Keratinocyte (primary cell): ENCODE measurements at regions not wholly inside any gene's neighbourhood (a gene's known extent, or its start where the extent isn't known, plus 50 kb on each side); places are given as distances from the start of the nearest gene placed in this dataset.

Source experiments
- DNase-seq: peaks from one replicate; pipeline ENCODE4 v3.0.0-alpha.2; 2011; ENCODE audit warnings: low read depth, missing footprints, low spot score
- FAIRE-seq: peaks from 2 replicates; lab custom pipeline; 2011; peaks lifted over from hg19 to GRCh38; lab: Jason Lieb, UNC
- H2AFZ ChIP-seq: 2 replicates; pipeline ENCODE4 v1.6.0; 2012; ENCODE audit warnings: low read length, control low read depth, inconsistent platforms; ENCODE audit not compliant: control insufficient read depth
- H3K27ac ChIP-seq: 2 replicates; pipeline ENCODE4 v1.5.1; 2011; ENCODE audit warnings: low read length; ENCODE audit not compliant: control insufficient read depth, insufficient read depth
- H3K27me3 ChIP-seq: 3 replicates; pipeline ENCODE4 v1.6.0; 2011; ENCODE audit warnings: low read length; ENCODE audit not compliant: control insufficient read depth, insufficient read depth; ENCODE audit errors: extremely low read depth
- H3K36me3 ChIP-seq, 2 experiments: 2 replicates in 1 of 2; 3 replicates in 1 of 2; pipeline ENCODE4 v1.5.1; 2011; ENCODE audit warnings: low read length in 2 of 2, mild to moderate bottlenecking in 1 of 2; ENCODE audit not compliant: control insufficient read depth in 2 of 2, insufficient read depth in 2 of 2; ENCODE audit errors: extremely low read depth in 1 of 2
- H3K4me1 ChIP-seq: 3 replicates; pipeline ENCODE4 v1.5.1; 2011; ENCODE audit warnings: low read length; ENCODE audit not compliant: control insufficient read depth, insufficient read depth; ENCODE audit errors: extremely low read depth
- H3K4me2 ChIP-seq: 3 replicates; pipeline ENCODE4 v1.6.0; 2011; ENCODE audit warnings: low read depth, low read length; ENCODE audit not compliant: control insufficient read depth, insufficient read depth; ENCODE audit errors: extremely low read depth
- H3K4me3 ChIP-seq, 3 experiments: fragments of 200-600 bp in 1 of 3; sonication (generic) in 1 of 3; 2 replicates in 2 of 3; 3 replicates in 1 of 3; pipeline ENCODE4 v1.5.1; 2011 to 2016; ENCODE audit warnings: low read length in 3 of 3, mild to moderate bottlenecking in 3 of 3, control low read depth in 2 of 3, inconsistent platforms in 1 of 3, low read depth in 1 of 3, mixed read lengths in 1 of 3, mixed run types in 1 of 3, moderate library complexity in 1 of 3; ENCODE audit not compliant: control insufficient read depth in 2 of 3, insufficient read depth in 2 of 3; ENCODE audit errors: extremely low read depth in 1 of 3
- H3K79me2 ChIP-seq: 2 replicates; pipeline ENCODE4 v1.6.0; 2012; ENCODE audit warnings: low read length; ENCODE audit not compliant: control insufficient read depth, insufficient read depth
- H3K9ac ChIP-seq: 3 replicates; pipeline ENCODE4 v1.6.0; 2011; ENCODE audit warnings: low read length; ENCODE audit not compliant: control insufficient read depth, insufficient read depth; ENCODE audit errors: extremely low read depth
- H3K9me1 ChIP-seq: 3 replicates; pipeline ENCODE4 v1.6.0; 2011; ENCODE audit warnings: low read length; ENCODE audit not compliant: control insufficient read depth, insufficient read depth; ENCODE audit errors: extremely low read depth
- H3K9me3 ChIP-seq: 2 replicates; pipeline ENCODE4 v1.5.1; 2012; ENCODE audit warnings: low read depth, low read length; ENCODE audit not compliant: control insufficient read depth
- H4K20me1 ChIP-seq: 3 replicates; pipeline ENCODE4 v1.6.0; 2011; ENCODE audit warnings: low read length; ENCODE audit not compliant: control insufficient read depth, insufficient read depth; ENCODE audit errors: extremely low read depth
- CTCF ChIP-seq, 3 experiments: IDR thresholded peaks in 1 of 3; conservative IDR thresholded peaks in 1 of 3; optimal IDR thresholded peaks in 1 of 3; 2 replicates in 2 of 3; 3 replicates in 1 of 3; pipeline versions ENCODE3 to v1.5.1; 2011; ENCODE audit warnings: low read length in 3 of 3, mild to moderate bottlenecking in 3 of 3, moderate library complexity in 2 of 3, control low read depth in 1 of 3, inconsistent platforms in 1 of 3; ENCODE audit not compliant: insufficient read depth in 2 of 3; ENCODE audit errors: extremely low read depth in 1 of 3
- EZH2 ChIP-seq: IDR thresholded peaks from one replicate; pipeline ENCODE4 v1.6.1; 2012; ENCODE audit warnings: inconsistent platforms, mild to moderate bottlenecking, low read length, moderate library complexity
- dilution Hi-C: fragments of 300-500 bp; cut with MboI; formaldehyde crosslinking; loops from one replicate; pipeline ENCODE4 v1.7.0; 2020; ENCODE audit warnings: low sequenced_read_pairs; ENCODE audit not compliant: extremely low pct_ligation_motif_present

DNA sequence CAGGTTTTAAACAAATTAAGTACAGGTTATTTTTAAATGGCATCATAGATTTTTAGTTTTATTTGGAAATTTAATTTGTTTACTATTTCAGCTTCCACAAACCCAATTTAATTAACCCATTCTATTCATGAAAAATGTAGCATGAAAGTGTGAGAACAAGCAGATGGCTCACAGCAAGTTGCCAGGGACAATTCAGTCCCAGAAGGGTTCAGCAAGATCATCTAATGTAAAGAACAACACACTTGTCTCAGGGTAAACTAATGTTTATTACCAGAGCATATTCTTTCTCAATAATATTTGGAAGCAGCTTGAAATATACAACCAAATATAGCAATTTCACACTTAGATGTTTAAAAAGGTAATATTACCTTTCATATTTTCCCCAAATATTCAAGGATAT is 166.9 kb upstream of the SLC13A1 start:
- no peak overlapping the region for H3K27ac ChIP-seq
- dilution Hi-C loops, result no loop called here
- H3K4me3 ChIP-seq, result no peak overlapping the region
- H3K27me3 ChIP-seq, result no peaks in the 10 kb centered on the region
- no peak overlapping the region for H3K4me2 ChIP-seq
- no peak for TF ChIP-seq EZH2
- no peak for TF ChIP-seq CTCF (optimal IDR thresholded peaks at IDR 0.05 in 1 of 3, IDR thresholded peaks at IDR 0.05 in 1 of 3, conservative IDR thresholded peaks at IDR 0.05 in 1 of 3; ENCODE audit: extremely low read depth in 1 of 3, insufficient read depth in 2 of 3, low read length in 3 of 3)
- H3K4me1 ChIP-seq, result no peaks in the 10 kb centered on the region
- H3K9me1 ChIP-seq, result no peaks in the 10 kb centered on the region
- H2AFZ ChIP-seq, result no peak overlapping the region
- no peak for DNase-seq
- FAIRE-seq, result no peak
- H4K20me1 ChIP-seq, result no peaks in the 10 kb centered on the region
- H3K79me2 ChIP-seq, result no peaks in the 10 kb centered on the region
- no peaks in the 10 kb centered on the region for H3K36me3 ChIP-seq
- no peak overlapping the region for H3K9ac ChIP-seq
- no peaks in the 10 kb centered on the region for H3K9me3 ChIP-seq

DNA sequence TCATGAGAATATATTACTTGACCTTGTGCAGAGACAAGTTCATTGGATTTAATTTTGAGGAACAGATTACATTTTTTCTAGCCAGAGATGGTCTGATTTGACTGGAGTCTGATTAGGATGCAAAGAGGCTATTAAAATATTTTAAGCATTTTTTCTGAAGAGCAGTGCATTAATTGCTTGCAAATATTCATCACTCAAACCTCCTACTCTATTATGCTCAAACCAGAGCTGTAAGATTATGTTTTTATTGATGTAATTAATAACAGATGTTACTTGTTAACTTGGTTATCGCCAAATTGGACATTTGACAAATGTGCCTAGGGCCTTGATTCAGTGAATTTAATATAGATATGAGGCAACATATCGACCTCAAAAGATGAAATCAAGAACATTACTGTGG is 160.9 kb upstream of the SLC13A1 start:
- DNase-seq, result no peak
- Histone ChIP-seq H3K27ac (no peak overlapping the region), H3K4me3 (no peak overlapping the region), H3K36me3 (no peaks in the 10 kb centered on the region), H3K9me1 (no peaks in the 10 kb centered on the region), H4K20me1 (no peaks in the 10 kb centered on the region), H3K4me1 (no peaks in the 10 kb centered on the region), H2AFZ (no peak overlapping the region), H3K4me2 (no peak overlapping the region), H3K9ac (no peak overlapping the region), H3K9me3 (no peaks in the 10 kb centered on the region), H3K27me3 (no peaks in the 10 kb centered on the region), H3K79me2 (no peaks in the 10 kb centered on the region)
- dilution Hi-C loops, result no loop called here
- no peak for FAIRE-seq
- TF ChIP-seq EZH2 (no peak), CTCF (optimal IDR thresholded peaks at IDR 0.05 in 1 of 3, IDR thresholded peaks at IDR 0.05 in 1 of 3, conservative IDR thresholded peaks at IDR 0.05 in 1 of 3; ENCODE audit: extremely low read depth in 1 of 3, insufficient read depth in 2 of 3, low read length in 3 of 3) (no peak)
